Parathyroid adenoma (tissue), 2 donors: ENCODE measurements at regions not wholly inside any gene's neighbourhood (a gene's known extent, or its start where the extent isn't known, plus 50 kb on each side); places are given as distances from the start of the nearest gene placed in this dataset.

Experiments used
- H2AFZ ChIP-seq: fragments of 300-600 bp; sonication (generic); one replicate; pipeline ENCODE4 v1.7.0; 2017; ENCODE audit warnings: antibody characterized with exemption, mild to moderate bottlenecking
- H3K27ac ChIP-seq: fragments of 300-600 bp; sonication (generic); one replicate; pipeline ENCODE4 v1.7.0; 2017
- H3K27me3 ChIP-seq: fragments of 300-600 bp; sonication (generic); one replicate; pipeline ENCODE4 v1.7.0; 2017; ENCODE audit warnings: low read length; ENCODE audit not compliant: control insufficient read depth, insufficient read depth
- H3K36me3 ChIP-seq: fragments of 300-600 bp; sonication (generic); one replicate; pipeline ENCODE4 v1.7.0; 2017; ENCODE audit warnings: low read length; ENCODE audit not compliant: control insufficient read depth, insufficient read depth
- H3K4me1 ChIP-seq: fragments of 300-600 bp; sonication (generic); one replicate; pipeline ENCODE4 v1.7.0; 2017; ENCODE audit warnings: control low read depth
- H3K4me2 ChIP-seq: fragments of 300-600 bp; sonication (generic); one replicate; pipeline ENCODE4 v1.7.0; 2017; ENCODE audit warnings: low read length
- H3K4me3 ChIP-seq: fragments of 300-600 bp; sonication (generic); one replicate; pipeline ENCODE4 v1.7.0; 2017; ENCODE audit warnings: low read depth, low read length
- H3K79me2 ChIP-seq: fragments of 300-600 bp; sonication (generic); one replicate; pipeline ENCODE4 v1.7.0; 2017; ENCODE audit warnings: control low read depth
- H3K9ac ChIP-seq: fragments of 300-600 bp; sonication (generic); one replicate; pipeline ENCODE4 v1.7.0; 2017; ENCODE audit warnings: mild to moderate bottlenecking
- H3K9me3 ChIP-seq: fragments of 300-600 bp; sonication (generic); one replicate; pipeline ENCODE4 v1.7.0; 2017; ENCODE audit warnings: low read length; ENCODE audit not compliant: control insufficient read depth
- TF ChIP-seq, protein P1 (sequence below): fragments of 300-600 bp; sonication (generic); IDR thresholded peaks from one replicate; pipeline ENCODE4 v1.7.0; 2017; ENCODE audit warnings: antibody characterized with exemption, mild to moderate bottlenecking
- donor health status: primary hyperparathyroidism.

GRCh38 chr1:185373813-185374529, 56.9 kb upstream of the IVNS1ABP start:
- no peak overlapping the region for H3K9ac ChIP-seq
- no peaks in the 10 kb centered on the region for H3K79me2 ChIP-seq
- no peak overlapping the region for H2AFZ ChIP-seq
- no peak overlapping the region for H3K4me3 ChIP-seq
- no peaks in the 10 kb centered on the region for H3K9me3 ChIP-seq
- peaks cover 2% of the 10 kb centered on the region for H3K4me1 ChIP-seq
- no peak overlapping the region for H3K27ac ChIP-seq
- no peaks in the 10 kb centered on the region for H3K27me3 ChIP-seq
- no peaks in the 10 kb centered on the region for H3K36me3 ChIP-seq
- TF ChIP-seq, protein P1, sequence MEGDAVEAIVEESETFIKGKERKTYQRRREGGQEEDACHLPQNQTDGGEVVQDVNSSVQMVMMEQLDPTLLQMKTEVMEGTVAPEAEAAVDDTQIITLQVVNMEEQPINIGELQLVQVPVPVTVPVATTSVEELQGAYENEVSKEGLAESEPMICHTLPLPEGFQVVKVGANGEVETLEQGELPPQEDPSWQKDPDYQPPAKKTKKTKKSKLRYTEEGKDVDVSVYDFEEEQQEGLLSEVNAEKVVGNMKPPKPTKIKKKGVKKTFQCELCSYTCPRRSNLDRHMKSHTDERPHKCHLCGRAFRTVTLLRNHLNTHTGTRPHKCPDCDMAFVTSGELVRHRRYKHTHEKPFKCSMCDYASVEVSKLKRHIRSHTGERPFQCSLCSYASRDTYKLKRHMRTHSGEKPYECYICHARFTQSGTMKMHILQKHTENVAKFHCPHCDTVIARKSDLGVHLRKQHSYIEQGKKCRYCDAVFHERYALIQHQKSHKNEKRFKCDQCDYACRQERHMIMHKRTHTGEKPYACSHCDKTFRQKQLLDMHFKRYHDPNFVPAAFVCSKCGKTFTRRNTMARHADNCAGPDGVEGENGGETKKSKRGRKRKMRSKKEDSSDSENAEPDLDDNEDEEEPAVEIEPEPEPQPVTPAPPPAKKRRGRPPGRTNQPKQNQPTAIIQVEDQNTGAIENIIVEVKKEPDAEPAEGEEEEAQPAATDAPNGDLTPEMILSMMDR: no peak
- H3K4me2 ChIP-seq: no peak overlapping the region

- Histone ChIP-seq H3K4me2 (no peak overlapping the region), H3K9me3 (no peaks in the 10 kb centered on the region), H3K79me2 (no peaks in the 10 kb centered on the region), H3K4me1 (no peaks in the 10 kb centered on the region), H3K36me3 (no peaks in the 10 kb centered on the region), H3K27ac (no peak overlapping the region), H2AFZ (no peak overlapping the region), H3K27me3 (no peaks in the 10 kb centered on the region), H3K9ac (no peak overlapping the region), H3K4me3 (no peak overlapping the region)
- TF ChIP-seq, protein P1: no peak
Measured at GRCh38 chr1:185369786-185370185, 52.7 kb upstream of the IVNS1ABP start.

- no peaks in the 10 kb centered on the region for H3K36me3 ChIP-seq
- no peaks in the 10 kb centered on the region for H3K9me3 ChIP-seq
- no peak overlapping the region for H3K27ac ChIP-seq
- no peak overlapping the region for H2AFZ ChIP-seq
- H3K9ac ChIP-seq: no peak overlapping the region
- no peak overlapping the region for H3K4me2 ChIP-seq
- no peaks in the 10 kb centered on the region for H3K4me1 ChIP-seq
- no peak overlapping the region for H3K4me3 ChIP-seq
- no peaks in the 10 kb centered on the region for H3K27me3 ChIP-seq
- TF ChIP-seq, protein P1: no peak
- H3K79me2 ChIP-seq: no peaks in the 10 kb centered on the region
Measured at GRCh38 chr1:185368913-185369491, 52.0 kb upstream of the IVNS1ABP start.

DNA sequence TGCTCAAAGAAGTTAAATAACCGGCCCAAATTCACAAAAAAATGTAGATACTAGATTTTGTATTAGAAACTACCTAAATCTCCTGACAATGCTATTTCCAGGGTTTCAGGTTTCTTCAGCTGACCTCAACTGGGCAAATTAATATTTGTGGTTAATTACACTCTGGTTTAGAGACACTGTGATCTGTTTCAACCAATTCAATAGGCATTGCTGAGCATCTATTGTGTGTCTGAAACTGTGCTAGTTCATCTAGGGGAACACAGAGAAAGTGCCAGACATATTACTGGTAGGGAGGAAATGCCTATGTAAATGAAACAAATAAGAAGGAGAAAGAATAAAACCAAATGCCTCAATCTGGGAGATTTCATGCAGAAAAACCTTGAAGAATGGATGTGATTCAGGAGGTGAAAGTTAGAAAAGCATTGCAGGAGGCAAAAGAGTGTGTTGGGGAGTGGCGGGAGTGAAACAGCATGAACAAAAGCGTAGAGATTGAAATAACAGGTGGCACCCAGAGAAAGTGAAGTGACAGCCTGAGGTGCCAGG, 51.3 kb upstream of the IVNS1ABP start:
- Histone ChIP-seq H3K27me3 (no peaks in the 10 kb centered on the region), H3K27ac (no peak overlapping the region), H3K9ac (no peak overlapping the region), H3K79me2 (no peaks in the 10 kb centered on the region), H3K4me3 (no peak overlapping the region), H3K4me2 (no peak overlapping the region), H2AFZ (no peak overlapping the region), H3K9me3 (no peaks in the 10 kb centered on the region), H3K4me1 (no peaks in the 10 kb centered on the region), H3K36me3 (no peaks in the 10 kb centered on the region)
- TF ChIP-seq, protein P1: no peak
